ENCODE measurements at regions not wholly inside any gene's neighbourhood (a gene's known extent, or its start where the extent isn't known, plus 50 kb on each side); places are given as distances from the start of the nearest gene placed in this dataset.
"Not testable (repeated sequence)": the region's sequence is repeated elsewhere in the genome, so short reads cannot be mapped to it uniquely, and the experiment has no call there.

DNA sequence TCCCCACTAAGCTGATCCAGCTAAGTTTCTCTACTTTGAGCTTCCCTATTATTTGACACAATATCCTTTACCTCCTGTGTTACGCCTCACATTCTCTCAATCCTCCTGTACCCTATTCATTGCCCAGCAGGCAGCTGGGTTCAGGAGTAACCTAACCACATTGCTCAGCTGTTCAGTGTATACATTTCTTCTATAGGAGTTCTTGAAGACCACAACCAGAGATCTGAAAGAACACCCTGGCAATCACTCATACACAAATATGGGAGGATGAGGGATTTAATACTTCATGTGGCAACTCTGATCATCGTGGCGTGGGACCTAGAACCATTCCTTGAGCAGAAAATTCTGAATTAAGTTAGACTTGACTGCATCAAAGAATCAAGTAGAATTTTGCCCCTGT lies 346.8 kb upstream of the ARPP21 start:
- TF ChIP-seq, protein P1, sequence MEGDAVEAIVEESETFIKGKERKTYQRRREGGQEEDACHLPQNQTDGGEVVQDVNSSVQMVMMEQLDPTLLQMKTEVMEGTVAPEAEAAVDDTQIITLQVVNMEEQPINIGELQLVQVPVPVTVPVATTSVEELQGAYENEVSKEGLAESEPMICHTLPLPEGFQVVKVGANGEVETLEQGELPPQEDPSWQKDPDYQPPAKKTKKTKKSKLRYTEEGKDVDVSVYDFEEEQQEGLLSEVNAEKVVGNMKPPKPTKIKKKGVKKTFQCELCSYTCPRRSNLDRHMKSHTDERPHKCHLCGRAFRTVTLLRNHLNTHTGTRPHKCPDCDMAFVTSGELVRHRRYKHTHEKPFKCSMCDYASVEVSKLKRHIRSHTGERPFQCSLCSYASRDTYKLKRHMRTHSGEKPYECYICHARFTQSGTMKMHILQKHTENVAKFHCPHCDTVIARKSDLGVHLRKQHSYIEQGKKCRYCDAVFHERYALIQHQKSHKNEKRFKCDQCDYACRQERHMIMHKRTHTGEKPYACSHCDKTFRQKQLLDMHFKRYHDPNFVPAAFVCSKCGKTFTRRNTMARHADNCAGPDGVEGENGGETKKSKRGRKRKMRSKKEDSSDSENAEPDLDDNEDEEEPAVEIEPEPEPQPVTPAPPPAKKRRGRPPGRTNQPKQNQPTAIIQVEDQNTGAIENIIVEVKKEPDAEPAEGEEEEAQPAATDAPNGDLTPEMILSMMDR (IDR thresholded peaks at IDR 0.05), result no peak
- Histone ChIP-seq H3K27me3 (no peaks in the 10 kb centered on the region), H3K36me3 (no peaks in the 10 kb centered on the region), H3K27ac (no peak overlapping the region), H3K4me1 (no peaks in the 10 kb centered on the region), H3K4me3 (no peak overlapping the region), H3K9me3 (no peaks in the 10 kb centered on the region)
- intact Hi-C loops (cut with DNase I; ENCODE audit: low total_unique reads), result loop anchor here (10.0 kb wide), 1 partner anchor 388 kb away; no protein-coding TSS in a partner anchor
- no peak for DNase-seq

- intact Hi-C loops (cut with DNase I; ENCODE audit: low total_unique reads), result loop anchor here (10.0 kb wide), 1 partner anchor 391 kb away; no protein-coding TSS in a partner anchor
- Histone ChIP-seq H3K27me3 (no peaks in the 10 kb centered on the region), H3K27ac (no peak overlapping the region), H3K4me3 (no peak overlapping the region), H3K9me3 (no peaks in the 10 kb centered on the region), H3K36me3 (no peaks in the 10 kb centered on the region), H3K4me1 (no peaks in the 10 kb centered on the region)
- no peak for DNase-seq
- TF ChIP-seq, protein P1 (IDR thresholded peaks at IDR 0.05), result no peak
Observed at GRCh38 chr3:35295906-35296305, 343.4 kb upstream of the ARPP21 start.

DNA sequence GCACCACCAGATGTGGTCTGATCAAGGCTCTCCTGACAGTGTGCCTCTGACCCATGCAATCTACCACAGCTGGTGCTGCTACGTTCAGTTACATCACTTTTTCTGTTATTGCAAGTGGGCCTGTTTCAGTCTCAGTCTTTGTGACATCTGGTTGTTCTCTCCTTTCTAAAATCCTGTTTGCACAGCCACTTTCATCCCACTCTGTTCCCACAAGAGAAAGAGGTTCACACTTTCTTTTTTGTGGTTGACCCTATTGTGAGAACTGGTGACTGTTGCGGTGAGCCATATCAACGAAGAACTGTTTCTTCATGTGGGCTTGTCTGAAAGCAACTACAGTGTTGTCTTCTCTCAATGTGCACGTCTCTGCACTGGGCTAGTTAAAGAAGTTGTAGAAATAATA lies 342.8 kb upstream of the ARPP21 start:
- intact Hi-C loops (cut with DNase I; ENCODE audit: low total_unique reads), result loop anchor here (10.0 kb wide), 1 partner anchor 392 kb away; no protein-coding TSS in a partner anchor
- DNase-seq, result no peak
- H3K4me1 ChIP-seq, result no peaks in the 10 kb centered on the region

DNA sequence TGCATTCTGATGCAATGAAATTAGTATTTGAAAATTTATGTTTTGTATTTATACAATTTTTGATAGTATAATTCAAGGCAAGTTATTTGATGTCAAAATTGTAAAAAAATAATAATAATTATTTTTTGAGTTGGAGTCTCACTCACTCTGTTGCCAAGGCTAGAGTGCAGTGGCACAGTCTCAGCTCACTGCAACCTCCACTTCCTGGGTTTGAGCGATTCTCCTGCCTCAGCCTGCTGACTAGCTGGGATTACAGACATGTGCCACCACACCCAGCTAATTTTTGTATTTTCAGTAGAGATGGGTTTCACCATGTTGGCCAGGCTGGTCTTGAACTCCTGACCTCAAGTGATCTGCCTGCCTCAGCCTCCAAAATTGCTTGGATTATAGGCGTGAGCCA lies 342.4 kb upstream of the ARPP21 start:
- DNase-seq, H3K36me3 ChIP-seq, H3K4me1 ChIP-seq, H3K27ac ChIP-seq, H3K27me3 ChIP-seq, H3K4me3 ChIP-seq, H3K9me3 ChIP-seq: not testable (repeated sequence)
- intact Hi-C loops (cut with DNase I; ENCODE audit: low total_unique reads), result loop anchor here (10.0 kb wide), 1 partner anchor 392 kb away; no protein-coding TSS in a partner anchor

More for the DNA sequence above, 342.8 kb upstream of the ARPP21 start:
- Histone ChIP-seq H3K9me3 (no peaks in the 10 kb centered on the region), H3K4me3 (no peak overlapping the region), H3K36me3 (no peaks in the 10 kb centered on the region), H3K27me3 (no peaks in the 10 kb centered on the region), H3K27ac (no peak overlapping the region)
- TF ChIP-seq, protein P1 (IDR thresholded peaks at IDR 0.05), result no peak

GRCh38 chr3:35305406-35305805 lies 333.9 kb upstream of the ARPP21 start:
- Histone ChIP-seq H3K9me3 (no peaks in the 10 kb centered on the region), H3K27me3 (no peaks in the 10 kb centered on the region), H3K4me1 (no peaks in the 10 kb centered on the region), H3K36me3 (no peaks in the 10 kb centered on the region), H3K27ac (no peak overlapping the region), H3K4me3 (no peak overlapping the region)
- intact Hi-C loops (cut with DNase I; ENCODE audit: low total_unique reads), result no loop called here
- TF ChIP-seq, protein P1 (IDR thresholded peaks at IDR 0.05), result no peak
- DNase-seq, result no peak

GRCh38 chr3:35307296-35307695 lies 332.0 kb upstream of the ARPP21 start:
- no peak for DNase-seq
- Histone ChIP-seq H3K36me3 (no peaks in the 10 kb centered on the region), H3K27ac (no peak overlapping the region), H3K27me3 (no peaks in the 10 kb centered on the region), H3K9me3 (no peaks in the 10 kb centered on the region), H3K4me1 (no peaks in the 10 kb centered on the region), H3K4me3 (no peak overlapping the region)
- TF ChIP-seq, protein P1 (IDR thresholded peaks at IDR 0.05), result no peak
- intact Hi-C loops (cut with DNase I; ENCODE audit: low total_unique reads), result no loop called here

GRCh38 chr3:35316841-35317240 lies 322.5 kb upstream of the ARPP21 start:
- H3K4me3 ChIP-seq; H3K9me3 ChIP-seq; intact Hi-C loops (cut with DNase I; ENCODE audit: low total_unique reads); H3K4me1 ChIP-seq; DNase-seq; H3K27me3 ChIP-seq; H3K27ac ChIP-seq; H3K36me3 ChIP-seq: not testable (repeated sequence)
